CD4-positive, alpha-beta T cell (primary cell): ENCODE measurements at regions not wholly inside any gene's neighbourhood (a gene's known extent, or its start where the extent isn't known, plus 50 kb on each side); places are given as distances from the start of the nearest gene placed in this dataset.

Experiments
- ATAC-seq: fragments of 200-7000 bp; cut with Tn5 transposase; one replicate; pipeline ENCODE4 v1.10.0; 2022; ENCODE audit warnings: mild to moderate bottlenecking; ENCODE audit not compliant: poor library complexity
- CTCF ChIA-PET: fragments of 350-600 bp; sonication (Branson Sonifier 250); formaldehyde crosslinking; loops from one replicate; lab custom pipeline; 2021; ENCODE audit warnings: antibody characterized with exemption, inconsistent platforms; lab: Charles Lee
- POLR2A ChIA-PET: fragments of 350-600 bp; sonication (Branson Sonifier 250); formaldehyde crosslinking; loops from one replicate; lab custom pipeline; 2021; ENCODE audit warnings: antibody characterized with exemption, inconsistent platforms; lab: Charles Lee
- DNase-seq, 14 experiments: peaks; one replicate each; pipeline ENCODE4 v3.0.0-alpha.2; 2013 to 2020; ENCODE audit warnings: mixed read lengths in 2 of 14
- H3K27ac ChIP-seq, 2 donors: one replicate each; pipeline versions ENCODE4 v1.5.1 to v1.7.0; 2013; ENCODE audit warnings: low read length in 2 of 2, low read depth in 1 of 2, mild to moderate bottlenecking in 1 of 2
- H3K27me3 ChIP-seq, 2 experiments: 1 replicate in 1 of 2; 2 replicates in 1 of 2; pipeline versions ENCODE4 v1.6.1 to v1.7.0; 2013; ENCODE audit warnings: low read length in 2 of 2, control low read depth in 1 of 2, mild to moderate bottlenecking in 1 of 2, moderate library complexity in 1 of 2; ENCODE audit not compliant: insufficient read depth in 2 of 2, control insufficient read depth in 1 of 2
- H3K36me3 ChIP-seq: one replicate; pipeline ENCODE4 v1.6.1; 2013; ENCODE audit warnings: low read length, control low read depth; ENCODE audit not compliant: insufficient read depth
- H3K4me1 ChIP-seq: one replicate; pipeline ENCODE4 v1.6.1; 2013; ENCODE audit warnings: low read length, control low read depth; ENCODE audit not compliant: insufficient read depth
- H3K4me3 ChIP-seq: one replicate; pipeline ENCODE4 v1.5.1; 2013; ENCODE audit warnings: mild to moderate bottlenecking, low read length, moderate library complexity
- H3K9me3 ChIP-seq, 2 experiments: 1 replicate in 1 of 2; 2 replicates in 1 of 2; pipeline versions ENCODE4 v1.6.1 to v1.7.0; 2013; ENCODE audit warnings: low read length in 2 of 2, mild to moderate bottlenecking in 2 of 2, control low read depth in 1 of 2, moderate library complexity in 1 of 2; ENCODE audit not compliant: control insufficient read depth in 1 of 2, insufficient read depth in 1 of 2
- H3K27ac Mint-ChIP-seq: one replicate; pipeline ENCODE4 v1.8.0; 2020; ENCODE audit warnings: mixed read lengths
- H3K27me3 Mint-ChIP-seq: one replicate; pipeline ENCODE4 v1.8.0; 2021; ENCODE audit warnings: mixed read lengths
- H3K36me3 Mint-ChIP-seq: one replicate; pipeline ENCODE4 v1.8.0; 2021; ENCODE audit warnings: low read depth, mixed read lengths
- H3K4me1 Mint-ChIP-seq: one replicate; pipeline ENCODE4 v1.8.0; 2021; ENCODE audit warnings: low read depth, mixed read lengths
- H3K4me3 Mint-ChIP-seq: one replicate; pipeline ENCODE4 v1.8.0; 2020; ENCODE audit warnings: mild to moderate bottlenecking, mixed read lengths
- H3K9me3 Mint-ChIP-seq: one replicate; pipeline ENCODE4 v1.8.0; 2020; ENCODE audit warnings: mixed read lengths
- intact Hi-C, 2 experiments: fragments of 100-400 bp; cut with DNase I in 1 of 2; cut with micrococcal nuclease in 1 of 2; formaldehyde crosslinking; loops; one replicate each; pipeline versions ENCODE4 v1.15.1 to v1.9.0; 2023 to 2025; cut with DNase I, micrococcal nuclease
- TF ChIP-seq, protein P1 (sequence below): fragments of 200-600 bp; IDR thresholded peaks from one replicate; pipeline ENCODE4 v1.8.0; 2022; ENCODE audit warnings: antibody characterized with exemption, mild to moderate bottlenecking

DNA sequence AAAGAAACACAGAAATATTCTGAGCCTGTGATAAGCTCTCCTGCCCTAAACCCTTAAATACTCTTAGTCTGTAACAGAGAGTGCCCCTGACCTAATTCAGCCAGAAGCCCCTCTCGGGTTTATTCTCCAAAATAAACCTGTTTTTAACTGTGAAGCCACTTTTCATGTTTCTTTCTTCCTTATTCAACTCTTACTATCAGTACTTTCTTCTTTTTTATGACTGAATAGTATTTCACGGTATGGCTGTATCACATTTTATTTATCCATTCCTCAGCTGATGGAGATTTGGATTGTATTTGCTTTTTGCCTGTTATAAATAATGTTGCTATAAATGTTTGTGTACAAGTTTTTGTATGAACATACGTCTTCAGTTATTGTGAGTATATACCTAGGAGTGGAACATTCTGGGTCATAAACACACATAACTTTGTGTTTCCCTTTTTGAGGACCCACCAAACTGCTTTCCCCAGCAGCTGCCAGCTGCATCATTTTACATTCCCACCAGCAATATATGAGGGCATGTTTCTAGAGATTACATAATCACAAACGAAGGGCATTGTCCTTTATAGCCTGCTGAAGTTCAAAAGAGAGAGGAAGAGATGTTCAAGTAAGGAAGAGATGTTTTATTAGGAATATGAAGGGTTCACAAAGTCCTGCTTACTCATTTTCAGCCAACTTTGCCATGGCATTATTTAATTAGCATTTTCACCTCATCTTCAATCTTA lies 199.4 kb upstream of the NUDT4 start:
- POLR2A ChIA-PET, result no interaction called here
- H3K4me3 Mint-ChIP-seq, result no peak overlapping the region
- TF ChIP-seq, protein P1, sequence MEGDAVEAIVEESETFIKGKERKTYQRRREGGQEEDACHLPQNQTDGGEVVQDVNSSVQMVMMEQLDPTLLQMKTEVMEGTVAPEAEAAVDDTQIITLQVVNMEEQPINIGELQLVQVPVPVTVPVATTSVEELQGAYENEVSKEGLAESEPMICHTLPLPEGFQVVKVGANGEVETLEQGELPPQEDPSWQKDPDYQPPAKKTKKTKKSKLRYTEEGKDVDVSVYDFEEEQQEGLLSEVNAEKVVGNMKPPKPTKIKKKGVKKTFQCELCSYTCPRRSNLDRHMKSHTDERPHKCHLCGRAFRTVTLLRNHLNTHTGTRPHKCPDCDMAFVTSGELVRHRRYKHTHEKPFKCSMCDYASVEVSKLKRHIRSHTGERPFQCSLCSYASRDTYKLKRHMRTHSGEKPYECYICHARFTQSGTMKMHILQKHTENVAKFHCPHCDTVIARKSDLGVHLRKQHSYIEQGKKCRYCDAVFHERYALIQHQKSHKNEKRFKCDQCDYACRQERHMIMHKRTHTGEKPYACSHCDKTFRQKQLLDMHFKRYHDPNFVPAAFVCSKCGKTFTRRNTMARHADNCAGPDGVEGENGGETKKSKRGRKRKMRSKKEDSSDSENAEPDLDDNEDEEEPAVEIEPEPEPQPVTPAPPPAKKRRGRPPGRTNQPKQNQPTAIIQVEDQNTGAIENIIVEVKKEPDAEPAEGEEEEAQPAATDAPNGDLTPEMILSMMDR, result no peak

DNA sequence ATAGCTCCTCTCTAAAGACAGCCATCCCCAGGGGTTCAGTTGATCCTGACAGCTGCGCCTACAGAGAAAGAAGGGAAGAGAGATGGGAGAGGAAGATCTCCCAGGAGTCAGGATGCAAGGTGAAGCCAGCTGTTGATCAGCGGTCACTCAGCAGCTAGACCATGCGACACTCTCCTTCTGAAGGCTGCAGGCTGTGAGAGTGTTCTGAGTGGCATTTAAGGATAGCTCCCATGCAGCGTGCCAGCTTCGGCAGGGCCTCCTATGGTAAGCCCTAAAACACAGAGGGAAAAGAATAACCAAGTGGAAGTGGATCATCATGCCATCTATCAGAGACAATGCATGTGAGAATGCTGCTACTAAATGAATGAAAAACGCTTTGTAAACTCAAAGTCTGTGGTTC lies 197.9 kb upstream of the NUDT4 start:
- Mint-ChIP-seq H3K4me1 (peaks cover 24% of the 10 kb centered on the region), H3K36me3 (no peaks in the 10 kb centered on the region), H3K9me3 (no peaks in the 10 kb centered on the region), H3K4me3 (no peak overlapping the region), H3K27ac (no peak overlapping the region), H3K27me3 (no peaks in the 10 kb centered on the region)
- H3K4me1 ChIP-seq, result peaks cover 8% of the 10 kb centered on the region
- POLR2A ChIA-PET, result no interaction called here
- ATAC-seq (no peak), DNase-seq (no peak)
- intact Hi-C loops, result no loop called here
- no peak overlapping the region for H3K4me3 ChIP-seq
- TF ChIP-seq, protein P1, result no peak
- H3K27ac ChIP-seq, result no peak overlapping the region
- H3K36me3 ChIP-seq, result no peaks in the 10 kb centered on the region
- H3K9me3 ChIP-seq, result no peaks in the 10 kb centered on the region
- CTCF ChIA-PET, result no interaction called here
- H3K27me3 ChIP-seq, result no peaks in the 10 kb centered on the region

More for the DNA sequence above, 199.4 kb upstream of the NUDT4 start:
- intact Hi-C loops, result no loop called here
- CTCF ChIA-PET, result interaction anchor here (0.7 kb wide), 2 partner anchors 241 to 324 kb away, joined by 3 to 4 read pairs; no protein-coding TSS in a partner anchor
- Histone ChIP-seq H3K4me3 (no peak overlapping the region), H3K4me1 (no peaks in the 10 kb centered on the region), H3K27me3 (no peaks in the 10 kb centered on the region), H3K9me3 (no peaks in the 10 kb centered on the region), H3K27ac (no peak overlapping the region), H3K36me3 (no peaks in the 10 kb centered on the region)
- H3K4me1 Mint-ChIP-seq, result peaks cover 10% of the 10 kb centered on the region
- H3K27ac Mint-ChIP-seq, result no peak overlapping the region
- H3K36me3 Mint-ChIP-seq, result no peaks in the 10 kb centered on the region
- no peak for DNase-seq
- H3K9me3 Mint-ChIP-seq, result no peaks in the 10 kb centered on the region
- no peak for ATAC-seq
- H3K27me3 Mint-ChIP-seq, result no peaks in the 10 kb centered on the region

DNA sequence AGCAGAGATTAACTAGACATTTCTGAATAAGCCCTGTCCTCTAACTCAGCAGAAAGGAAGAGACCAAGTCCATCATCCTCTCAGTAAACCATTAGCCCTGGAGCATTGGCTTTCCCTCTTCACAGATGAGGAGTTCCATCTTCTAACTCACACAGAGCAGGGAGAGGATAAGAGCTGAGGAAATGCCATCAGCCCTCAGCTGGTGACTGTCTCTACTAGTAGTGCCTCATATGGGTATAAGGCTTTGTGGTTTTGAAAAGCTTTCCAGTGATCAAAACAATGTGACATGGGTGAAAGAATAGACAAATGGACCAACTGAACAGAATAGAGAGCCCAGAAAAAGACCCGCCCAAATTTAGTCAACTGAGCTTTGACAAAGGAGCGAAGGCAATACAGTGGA lies 197.2 kb upstream of the NUDT4 start:
- H3K9me3 Mint-ChIP-seq, result no peaks in the 10 kb centered on the region
- H3K4me1 Mint-ChIP-seq, result peaks cover 32% of the 10 kb centered on the region
- Histone ChIP-seq H3K27me3 (no peaks in the 10 kb centered on the region), H3K4me1 (peaks cover 9% of the 10 kb centered on the region), H3K4me3 (no peak overlapping the region), H3K9me3 (no peaks in the 10 kb centered on the region), H3K36me3 (no peaks in the 10 kb centered on the region), H3K27ac (no peak overlapping the region)
- no peak for DNase-seq
- no peak overlapping the region for H3K27ac Mint-ChIP-seq
- H3K36me3 Mint-ChIP-seq, result no peaks in the 10 kb centered on the region
- intact Hi-C loops, result no loop called here
- H3K4me3 Mint-ChIP-seq, result no peak overlapping the region
- TF ChIP-seq, protein P1, result no peak
- ATAC-seq, result no peak
- H3K27me3 Mint-ChIP-seq, result no peaks in the 10 kb centered on the region
- CTCF ChIA-PET, result interaction anchor here (0.6 kb wide), 1 partner anchor 20 kb away, joined by 6 read pairs; no protein-coding TSS in a partner anchor
- POLR2A ChIA-PET, result no interaction called here
